SIG-M5 treated with dmso at 0.1 percent for 504 hours (cell line): ENCODE measurements at regions not wholly inside any gene's neighbourhood (a gene's known extent, or its start where the extent isn't known, plus 50 kb on each side); places are given as distances from the start of the nearest gene placed in this dataset.
A peak's percentile ranks its signal among the peaks of the same experiment; 100 is the strongest.

ENCODE experiments used
- DNase-seq: peaks from one replicate; lab custom pipeline; 2025; ENCODE audit not compliant: unreplicated experiment; lab: John Stamatoyannopoulos, UW

- peak; percentile 38 for DNase-seq
Measured at GRCh38 chr2:207235621-207236020, 69.9 kb upstream of the KLF7 start.

DNA sequence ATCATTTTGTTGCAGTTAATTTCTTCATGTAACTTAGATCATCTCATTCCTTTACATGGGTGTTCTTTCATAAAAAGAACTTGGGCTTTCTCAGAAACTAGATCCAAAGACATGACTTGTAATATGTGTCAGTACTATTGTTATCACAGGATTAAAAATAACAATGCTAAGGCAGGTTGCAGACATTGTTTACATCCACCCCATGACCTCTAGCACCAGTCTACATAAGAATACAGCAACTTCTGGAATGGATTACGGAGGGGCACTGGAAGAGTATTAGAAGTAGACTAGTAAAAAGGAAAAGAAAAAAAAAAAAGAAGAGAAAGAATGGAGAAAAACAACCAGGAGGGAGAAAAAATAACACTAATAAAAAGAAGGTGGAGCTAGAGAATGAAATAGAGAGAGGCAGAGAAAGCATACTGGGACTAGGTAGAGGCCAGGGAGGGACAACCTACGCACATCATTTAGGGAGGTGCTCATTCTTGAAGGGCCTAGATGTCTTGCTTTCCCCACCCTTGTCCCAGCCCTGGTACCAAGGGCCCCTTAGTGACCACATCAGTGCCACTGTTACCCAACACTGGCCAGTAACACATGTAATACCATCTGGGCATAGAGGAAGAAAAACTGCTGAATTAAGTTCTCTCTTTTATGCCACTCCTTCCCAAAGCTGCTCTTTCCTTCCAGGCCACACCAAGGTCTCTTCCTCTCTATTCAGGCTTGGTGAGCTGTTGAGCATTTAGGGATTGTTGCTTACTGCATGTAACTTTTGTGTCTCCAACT lies 70.6 kb upstream of the KLF7 start:
- DNase-seq = no peak

- DNase-seq = peak; percentile 85
Measured at GRCh38 chr2:207238831-207239701, 73.3 kb upstream of the KLF7 start.

- no peak for DNase-seq
Measured at GRCh38 chr2:207239754-207240494, 74.2 kb upstream of the KLF7 start.

GRCh38 chr2:207240649-207241048 lies 74.9 kb upstream of the KLF7 start:
- DNase-seq = no peak

DNA sequence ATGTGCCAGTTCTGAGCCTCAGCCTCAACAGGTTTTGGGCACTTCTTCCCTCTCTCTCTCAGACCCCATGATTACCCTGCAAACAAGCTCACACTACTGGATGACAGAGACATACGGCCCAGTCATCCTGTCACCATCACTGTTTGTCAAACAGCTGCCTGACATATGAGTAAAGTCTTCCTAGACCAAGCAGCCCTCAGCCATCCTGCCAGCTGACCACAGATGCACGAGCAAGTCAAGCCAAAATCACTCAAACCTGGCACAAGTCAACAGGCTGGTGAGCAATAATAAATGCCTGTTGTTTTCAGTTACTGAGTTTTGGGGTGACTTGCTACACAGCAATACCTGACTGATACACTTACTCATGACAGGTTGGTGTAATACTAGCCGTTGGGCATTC lies 75.5 kb upstream of the KLF7 start:
- no peak for DNase-seq

- no peak for DNase-seq
Measured at GRCh38 chr2:207243601-207244000, 77.9 kb upstream of the KLF7 start.

- no peak for DNase-seq
Measured at GRCh38 chr2:207244971-207245925, 79.5 kb upstream of the KLF7 start.

GRCh38 chr2:207248702-207249377 lies 83.1 kb upstream of the KLF7 start:
- DNase-seq = no peak

- no peak for DNase-seq
Measured at GRCh38 chr2:207251022-207251421, 85.3 kb upstream of the KLF7 start.

DNA sequence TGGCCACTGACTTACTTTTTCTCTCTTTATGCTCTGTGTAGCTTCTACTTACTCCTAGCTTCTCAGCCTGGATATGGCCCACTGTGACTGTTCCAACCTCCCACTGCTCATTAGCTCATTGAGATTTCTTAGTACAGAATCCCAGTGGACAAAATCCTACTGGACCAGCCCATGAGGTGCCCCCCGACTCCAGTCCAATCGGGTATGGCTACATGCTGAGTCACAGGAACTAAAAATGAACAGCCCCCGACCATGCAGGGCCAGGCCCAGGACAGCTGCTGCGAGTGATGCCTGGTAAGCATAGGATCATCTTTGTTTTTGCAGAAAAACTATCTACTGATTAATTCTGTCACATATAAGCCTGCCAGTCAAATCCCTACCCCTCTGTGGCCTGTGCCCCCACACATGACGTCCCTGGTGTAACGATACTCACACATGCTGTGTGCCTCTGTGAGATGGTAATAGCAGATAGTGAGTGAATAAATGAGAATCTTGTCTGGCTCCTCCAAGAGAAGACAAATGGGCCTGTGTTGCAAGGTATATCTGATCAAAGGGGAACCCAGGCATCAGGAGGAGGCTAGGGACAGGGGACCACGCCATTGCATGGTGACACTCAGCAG lies 85.9 kb upstream of the KLF7 start:
- DNase-seq = no peak

- DNase-seq = no peak
Measured at GRCh38 chr2:207252416-207252815, 86.7 kb upstream of the KLF7 start.

DNA sequence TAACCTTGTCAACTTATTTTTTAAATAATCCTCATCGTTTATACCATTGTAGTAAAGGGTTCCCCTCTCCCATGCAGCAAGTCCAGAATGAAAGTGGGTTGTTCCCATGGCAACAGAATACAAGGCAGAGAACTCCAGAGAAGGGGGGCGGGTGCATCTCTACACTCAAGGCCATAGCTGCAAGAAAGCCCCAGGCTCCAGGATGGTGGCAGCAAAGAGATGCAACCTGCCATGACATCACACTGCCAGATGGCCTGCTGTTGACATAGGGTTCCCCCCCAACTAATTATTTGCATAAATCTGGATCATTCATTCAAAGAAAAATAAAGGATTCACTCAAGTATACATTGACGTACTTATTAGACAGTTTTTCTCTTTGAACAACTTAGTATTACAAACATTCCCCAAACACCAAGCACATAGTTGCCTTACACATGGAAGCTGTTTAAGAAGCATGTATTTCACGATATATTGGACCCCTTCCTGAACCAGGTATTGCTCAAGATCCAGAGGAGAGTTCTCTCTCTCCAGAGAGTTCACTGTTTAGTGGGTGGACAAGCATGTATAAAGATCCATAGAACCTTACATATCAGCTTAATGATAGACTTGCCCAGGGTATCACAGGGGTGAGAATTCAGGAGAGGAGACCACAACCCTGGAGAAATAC lies 87.4 kb upstream of the KLF7 start:
- no peak for DNase-seq

GRCh38 chr2:207253666-207254345 lies 88.1 kb upstream of the KLF7 start:
- DNase-seq = no peak

- peak; percentile 58 for DNase-seq
Measured at GRCh38 chr2:207254591-207255464, 89.1 kb upstream of the KLF7 start.

GRCh38 chr2:207255565-207256470 lies 90.1 kb upstream of the KLF7 start:
- DNase-seq = no peak
